ENCODE measurements at regions not wholly inside any gene's neighbourhood (a gene's known extent, or its start where the extent isn't known, plus 50 kb on each side); places are given as distances from the start of the nearest gene placed in this dataset.

- Mint-ChIP-seq H3K27ac (no peak overlapping the region), H3K36me3 (no peaks in the 10 kb centered on the region), H3K27me3 (no peaks in the 10 kb centered on the region), H3K9me3 (peaks cover 3% of the 10 kb centered on the region), H3K4me1 (peaks cover 6% of the 10 kb centered on the region), H3K4me3 (no peak overlapping the region)
- POLR2A ChIA-PET, result no interaction called here
- no peak for ATAC-seq (ENCODE audit: low read depth)
- no peak for DNase-seq
Observed at GRCh38 chr17:65389426-65389825, 172.0 kb downstream of the AXIN2 start.

- peaks cover 3% of the 10 kb centered on the region for H3K9me3 Mint-ChIP-seq
- H3K27me3 Mint-ChIP-seq, result no peaks in the 10 kb centered on the region
- H3K36me3 Mint-ChIP-seq, result no peaks in the 10 kb centered on the region
- DNase-seq (no peak), ATAC-seq (ENCODE audit: low read depth) (no peak)
- H3K27ac Mint-ChIP-seq, result no peak overlapping the region
- no peak overlapping the region for H3K4me3 Mint-ChIP-seq
- POLR2A ChIA-PET, result no interaction called here
- peaks cover 6% of the 10 kb centered on the region for H3K4me1 Mint-ChIP-seq
Observed at GRCh38 chr17:65388911-65389310, 172.5 kb downstream of the AXIN2 start.

- H3K4me3 Mint-ChIP-seq, result no peak overlapping the region
- POLR2A ChIA-PET, result no interaction called here
- H3K4me1 Mint-ChIP-seq, result no peaks in the 10 kb centered on the region
- no peak for ATAC-seq (ENCODE audit: low read depth)
- peaks cover 3% of the 10 kb centered on the region for H3K9me3 Mint-ChIP-seq
- H3K27me3 Mint-ChIP-seq, result peaks cover 2% of the 10 kb centered on the region
- no peaks in the 10 kb centered on the region for H3K36me3 Mint-ChIP-seq
- no peak overlapping the region for H3K27ac Mint-ChIP-seq
- no peak for DNase-seq
Observed at GRCh38 chr17:65387322-65387721, 174.1 kb downstream of the AXIN2 start.

- no peaks in the 10 kb centered on the region for H3K36me3 Mint-ChIP-seq
- H3K27me3 Mint-ChIP-seq, result peaks cover 2% of the 10 kb centered on the region
- ATAC-seq (ENCODE audit: low read depth), result no peak
- H3K4me1 Mint-ChIP-seq, result no peaks in the 10 kb centered on the region
- no peak for DNase-seq
- no peak overlapping the region for H3K27ac Mint-ChIP-seq
- POLR2A ChIA-PET, result no interaction called here
- no peak overlapping the region for H3K4me3 Mint-ChIP-seq
- peaks cover 2% of the 10 kb centered on the region for H3K9me3 Mint-ChIP-seq
Observed at GRCh38 chr17:65385726-65386125, 175.7 kb downstream of the AXIN2 start.

GRCh38 chr17:65385071-65385470 lies 176.4 kb downstream of the AXIN2 start:
- H3K4me3 Mint-ChIP-seq, result no peak overlapping the region
- ATAC-seq (ENCODE audit: low read depth) (no peak), DNase-seq (no peak)
- no peaks in the 10 kb centered on the region for H3K36me3 Mint-ChIP-seq
- POLR2A ChIA-PET, result no interaction called here
- no peak overlapping the region for H3K27ac Mint-ChIP-seq
- H3K27me3 Mint-ChIP-seq, result peaks cover 2% of the 10 kb centered on the region
- H3K9me3 Mint-ChIP-seq, result peaks cover 3% of the 10 kb centered on the region
- H3K4me1 Mint-ChIP-seq, result no peaks in the 10 kb centered on the region

GRCh38 chr17:65381152-65381551 lies 180.3 kb downstream of the AXIN2 start:
- H3K4me3 Mint-ChIP-seq, result no peak overlapping the region
- no peaks in the 10 kb centered on the region for H3K4me1 Mint-ChIP-seq
- H3K9me3 Mint-ChIP-seq, result peaks cover 4% of the 10 kb centered on the region
- no peak overlapping the region for H3K27ac Mint-ChIP-seq
- ATAC-seq (ENCODE audit: low read depth) (no peak), DNase-seq (no peak)
- H3K27me3 Mint-ChIP-seq, result peaks cover 2% of the 10 kb centered on the region
- POLR2A ChIA-PET, result no interaction called here
- no peaks in the 10 kb centered on the region for H3K36me3 Mint-ChIP-seq

- H3K4me3 Mint-ChIP-seq, result no peak overlapping the region
Observed at GRCh38 chr17:65374966-65375365, 186.5 kb downstream of the AXIN2 start.

GRCh38 chr17:65371702-65372101 lies 189.7 kb downstream of the AXIN2 start:
- no peak overlapping the region for H3K27ac Mint-ChIP-seq
- H3K27me3 Mint-ChIP-seq, result peaks cover 13% of the 10 kb centered on the region
- no peaks in the 10 kb centered on the region for H3K9me3 Mint-ChIP-seq
- peaks cover 2% of the 10 kb centered on the region for H3K36me3 Mint-ChIP-seq
- peaks cover 10% of the 10 kb centered on the region for H3K4me1 Mint-ChIP-seq
- ATAC-seq (ENCODE audit: low read depth) (no peak), DNase-seq (no peak)
- no peak overlapping the region for H3K4me3 Mint-ChIP-seq
- POLR2A ChIA-PET, result no interaction called here

More at GRCh38 chr17:65374966-65375365, 186.5 kb downstream of the AXIN2 start:
- Mint-ChIP-seq H3K27me3 (peaks cover 13% of the 10 kb centered on the region), H3K27ac (no peak overlapping the region), H3K4me1 (peaks cover 10% of the 10 kb centered on the region), H3K9me3 (peaks cover 2% of the 10 kb centered on the region), H3K36me3 (no peaks in the 10 kb centered on the region)
- POLR2A ChIA-PET, result no interaction called here
- DNase-seq (no peak), ATAC-seq (ENCODE audit: low read depth) (no peak)

GRCh38 chr17:65370669-65371131 lies 190.7 kb downstream of the AXIN2 start:
- ATAC-seq (ENCODE audit: low read depth) (peak; percentile 91), DNase-seq (peak; percentile 48)
- Mint-ChIP-seq H3K9me3 (no peaks in the 10 kb centered on the region), H3K27ac (no peak overlapping the region), H3K27me3 (peaks cover 13% of the 10 kb centered on the region), H3K36me3 (peaks cover 2% of the 10 kb centered on the region), H3K4me1 (peaks cover 10% of the 10 kb centered on the region), H3K4me3 (peak overlapping the region; percentile 46)
- POLR2A ChIA-PET, result no interaction called here

- Mint-ChIP-seq H3K27me3 (peaks cover 8% of the 10 kb centered on the region), H3K9me3 (peaks cover 3% of the 10 kb centered on the region), H3K4me1 (peaks cover 10% of the 10 kb centered on the region), H3K36me3 (peaks cover 3% of the 10 kb centered on the region), H3K4me3 (no peak overlapping the region), H3K27ac (no peak overlapping the region)
- ATAC-seq (ENCODE audit: low read depth) (no peak), DNase-seq (no peak)
- POLR2A ChIA-PET, result no interaction called here
Observed at GRCh38 chr17:65368341-65368740, 193.1 kb downstream of the AXIN2 start.

GRCh38 chr17:65366102-65366844 lies 195.2 kb downstream of the AXIN2 start:
- H3K9me3 Mint-ChIP-seq, result peaks cover 3% of the 10 kb centered on the region
- POLR2A ChIA-PET, result no interaction called here
- no peak for ATAC-seq (ENCODE audit: low read depth)
- H3K36me3 Mint-ChIP-seq, result peaks cover 3% of the 10 kb centered on the region
- H3K4me1 Mint-ChIP-seq, result peaks cover 8% of the 10 kb centered on the region
- DNase-seq, result no peak
- H3K4me3 Mint-ChIP-seq, result no peak overlapping the region
- H3K27ac Mint-ChIP-seq, result no peak overlapping the region
- peaks cover 2% of the 10 kb centered on the region for H3K27me3 Mint-ChIP-seq

- no peaks in the 10 kb centered on the region for H3K4me1 Mint-ChIP-seq
- H3K4me3 Mint-ChIP-seq, result no peak overlapping the region
- no peak overlapping the region for H3K27ac Mint-ChIP-seq
- no peak for DNase-seq
- H3K36me3 Mint-ChIP-seq, result peaks cover 3% of the 10 kb centered on the region
- no peaks in the 10 kb centered on the region for H3K27me3 Mint-ChIP-seq
- POLR2A ChIA-PET, result no interaction called here
- H3K9me3 Mint-ChIP-seq, result peaks cover 3% of the 10 kb centered on the region
- ATAC-seq (ENCODE audit: low read depth), result no peak
Observed at GRCh38 chr17:65365169-65365568, 196.3 kb downstream of the AXIN2 start.

- no peaks in the 10 kb centered on the region for H3K4me1 Mint-ChIP-seq
- no peak overlapping the region for H3K27ac Mint-ChIP-seq
- peaks cover 3% of the 10 kb centered on the region for H3K9me3 Mint-ChIP-seq
- peaks cover 3% of the 10 kb centered on the region for H3K36me3 Mint-ChIP-seq
- no peak overlapping the region for H3K4me3 Mint-ChIP-seq
- ATAC-seq (ENCODE audit: low read depth) (no peak), DNase-seq (no peak)
- POLR2A ChIA-PET, result no interaction called here
- no peaks in the 10 kb centered on the region for H3K27me3 Mint-ChIP-seq
Observed at GRCh38 chr17:65364438-65364837, 197.0 kb downstream of the AXIN2 start.

GRCh38 chr17:65362826-65363225 lies 198.6 kb downstream of the AXIN2 start:
- no peak overlapping the region for H3K4me3 Mint-ChIP-seq
- H3K36me3 Mint-ChIP-seq, result peaks cover 3% of the 10 kb centered on the region
- H3K27me3 Mint-ChIP-seq, result no peaks in the 10 kb centered on the region
- no peak for DNase-seq
- no peak overlapping the region for H3K27ac Mint-ChIP-seq
- POLR2A ChIA-PET, result no interaction called here
- H3K9me3 Mint-ChIP-seq, result peaks cover 3% of the 10 kb centered on the region
- ATAC-seq (ENCODE audit: low read depth), result no peak
- peaks cover 3% of the 10 kb centered on the region for H3K4me1 Mint-ChIP-seq
